ENCODE measurements at regions not wholly inside any gene's neighbourhood (a gene's known extent, or its start where the extent isn't known, plus 50 kb on each side); places are given as distances from the start of the nearest gene placed in this dataset.
"Not testable (repeated sequence)": the region's sequence is repeated elsewhere in the genome, so short reads cannot be mapped to it uniquely, and the experiment has no call there.

- DNase-seq: no peak
These were observed 151.7 kb upstream of the ADCY2 start for GRCh38 chr5:7244208-7244607.

GRCh38 chr5:7245121-7245651, 150.8 kb upstream of the ADCY2 start:
- no peak for DNase-seq

DNA sequence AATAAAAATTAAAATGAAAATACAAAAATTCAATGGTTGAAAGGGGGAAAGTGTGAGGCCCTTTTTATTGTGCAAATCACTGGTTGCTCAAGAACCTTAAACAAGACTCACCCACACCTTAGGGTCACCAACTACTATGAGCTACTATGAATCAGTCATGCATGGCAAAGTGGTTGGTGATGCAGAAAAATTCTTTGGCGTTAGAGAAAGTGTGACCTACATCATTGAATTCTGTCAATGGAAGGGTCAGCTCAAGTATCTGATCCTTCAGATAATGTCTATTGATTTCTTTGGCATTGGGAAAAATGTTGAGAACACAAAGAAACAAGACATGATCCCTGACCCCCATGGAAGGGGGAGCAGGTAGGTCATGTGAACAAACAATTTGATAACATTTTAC, 149.7 kb upstream of the ADCY2 start:
- DNase-seq: no peak

DNA sequence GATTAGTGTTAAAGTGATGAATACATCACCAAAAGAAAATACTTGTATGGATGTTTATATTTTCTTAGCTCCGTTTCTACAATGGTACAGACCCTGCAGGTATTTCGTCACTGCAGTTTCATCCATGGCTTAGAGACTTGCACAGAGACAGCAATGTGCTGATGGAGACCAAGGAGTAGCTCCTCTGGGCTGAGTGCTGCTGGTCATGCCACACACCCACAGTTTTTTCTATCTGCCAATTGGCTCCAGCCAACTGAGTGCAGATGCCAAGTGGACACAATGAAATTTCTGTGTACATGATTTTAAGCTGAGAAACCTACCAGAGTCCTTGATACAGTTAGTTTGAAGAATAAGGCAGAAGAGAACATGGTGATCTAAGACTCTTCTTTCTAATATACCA, 145.9 kb upstream of the ADCY2 start:
- no peak for DNase-seq

DNA sequence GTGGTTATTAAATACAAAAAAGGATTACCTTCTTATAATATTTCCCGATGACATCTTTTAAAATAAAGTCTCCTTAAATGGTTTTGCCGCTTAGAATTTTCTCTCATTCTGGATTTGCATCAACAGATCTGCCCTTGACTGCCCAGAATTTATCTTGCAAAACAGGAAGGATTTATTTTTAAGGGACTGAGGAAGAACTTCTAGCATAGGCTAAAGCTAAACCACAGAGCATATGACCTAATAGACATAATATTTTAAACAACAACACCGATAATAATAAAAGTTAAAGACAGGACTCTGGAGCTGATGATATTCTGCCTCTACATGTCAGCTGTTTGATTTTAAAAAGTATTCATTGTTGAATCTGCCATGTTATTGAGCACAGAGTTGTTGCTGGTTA, 145.3 kb upstream of the ADCY2 start:
- no peak for DNase-seq

DNA sequence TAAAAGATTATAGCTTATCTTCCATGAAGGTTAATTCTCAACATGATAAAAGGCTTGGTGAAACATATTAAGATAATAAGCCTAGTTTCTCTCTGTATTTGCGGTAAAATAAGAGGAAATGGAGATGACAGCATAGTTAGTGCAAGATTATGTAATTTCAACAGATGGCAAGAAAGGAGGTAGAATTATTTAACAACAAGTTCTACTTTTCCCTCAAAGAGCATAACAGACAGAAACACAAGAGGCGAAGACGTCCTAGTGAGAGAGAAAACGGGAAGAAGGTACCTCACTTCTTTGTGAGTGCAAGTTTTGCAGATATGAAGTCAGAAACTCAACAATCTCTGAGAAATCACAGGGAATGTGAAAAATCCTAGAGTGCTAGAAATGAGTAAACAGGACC, 144.8 kb upstream of the ADCY2 start:
- DNase-seq: no peak

GRCh38 chr5:7261049-7261448, 134.9 kb upstream of the ADCY2 start:
- no peak for DNase-seq

DNA sequence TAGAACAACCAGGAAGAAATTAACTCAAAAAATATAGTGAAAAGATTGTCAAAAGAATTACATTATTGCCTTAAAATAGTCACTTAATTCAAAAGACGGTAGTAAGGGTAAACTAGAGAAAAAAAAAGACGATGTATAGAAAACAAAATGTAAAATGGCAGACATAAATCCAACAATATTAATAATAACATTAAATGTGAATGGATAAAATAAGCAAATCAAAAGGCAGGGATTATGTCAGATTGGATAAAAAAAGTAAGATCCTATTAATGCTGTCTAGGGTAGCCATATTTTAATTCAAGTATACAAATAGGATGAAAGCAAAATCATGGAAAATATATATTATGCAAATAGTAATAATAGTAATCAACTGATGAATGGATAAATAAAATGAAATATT, 134.0 kb upstream of the ADCY2 start:
- no peak for DNase-seq

DNA sequence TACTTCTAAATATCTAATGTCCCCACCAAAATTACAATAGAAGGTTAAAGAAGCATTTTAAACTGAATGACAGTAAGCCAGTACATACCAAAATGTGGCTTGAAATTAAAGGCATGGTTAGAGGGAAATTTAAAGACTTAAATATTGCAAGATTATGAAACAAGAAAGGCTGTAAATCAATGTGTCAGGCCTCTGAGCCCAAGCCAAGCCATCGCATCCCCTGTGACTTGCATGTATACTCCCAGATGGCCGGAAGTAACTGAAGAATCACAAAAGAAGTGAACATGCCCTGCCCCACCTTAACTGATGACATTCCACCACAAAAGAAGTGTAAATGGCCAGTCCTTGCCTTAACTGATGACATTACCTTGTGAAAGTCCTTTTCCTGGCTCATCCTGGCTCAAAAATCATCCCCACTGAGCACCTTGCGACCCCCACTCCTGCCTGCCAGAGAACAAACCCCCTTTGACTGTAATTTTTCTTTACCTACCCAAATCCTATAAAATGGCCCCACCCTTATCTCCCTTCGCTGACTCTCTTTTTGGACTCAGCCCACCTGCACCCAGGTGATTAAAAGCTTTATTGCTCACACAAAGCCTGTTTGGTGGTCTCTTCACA, 132.4 kb upstream of the ADCY2 start:
- DNase-seq: not testable (repeated sequence)

DNA sequence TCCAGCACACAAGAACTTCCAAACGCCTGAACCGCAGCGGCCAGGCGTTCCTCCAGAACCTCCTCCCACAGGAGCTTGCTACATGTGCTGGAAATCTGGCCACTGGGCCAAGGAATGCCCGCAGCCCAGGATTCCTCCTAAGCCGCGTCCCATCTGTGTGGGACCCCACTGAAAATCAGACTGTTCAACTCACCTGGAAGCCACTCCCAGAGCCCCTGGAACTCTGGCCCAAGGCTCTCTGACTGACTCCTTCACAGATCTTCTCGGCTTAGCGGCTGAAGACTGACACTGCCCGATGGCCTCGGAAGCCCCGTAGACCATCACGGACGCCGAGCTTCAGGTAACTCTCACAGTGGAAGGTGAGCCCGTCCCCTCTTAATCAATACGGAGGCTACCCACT, 130.2 kb upstream of the ADCY2 start:
- DNase-seq: not testable (repeated sequence)

- not testable (repeated sequence) for DNase-seq
These were observed 127.2 kb upstream of the ADCY2 start for GRCh38 chr5:7268722-7269121.

DNA sequence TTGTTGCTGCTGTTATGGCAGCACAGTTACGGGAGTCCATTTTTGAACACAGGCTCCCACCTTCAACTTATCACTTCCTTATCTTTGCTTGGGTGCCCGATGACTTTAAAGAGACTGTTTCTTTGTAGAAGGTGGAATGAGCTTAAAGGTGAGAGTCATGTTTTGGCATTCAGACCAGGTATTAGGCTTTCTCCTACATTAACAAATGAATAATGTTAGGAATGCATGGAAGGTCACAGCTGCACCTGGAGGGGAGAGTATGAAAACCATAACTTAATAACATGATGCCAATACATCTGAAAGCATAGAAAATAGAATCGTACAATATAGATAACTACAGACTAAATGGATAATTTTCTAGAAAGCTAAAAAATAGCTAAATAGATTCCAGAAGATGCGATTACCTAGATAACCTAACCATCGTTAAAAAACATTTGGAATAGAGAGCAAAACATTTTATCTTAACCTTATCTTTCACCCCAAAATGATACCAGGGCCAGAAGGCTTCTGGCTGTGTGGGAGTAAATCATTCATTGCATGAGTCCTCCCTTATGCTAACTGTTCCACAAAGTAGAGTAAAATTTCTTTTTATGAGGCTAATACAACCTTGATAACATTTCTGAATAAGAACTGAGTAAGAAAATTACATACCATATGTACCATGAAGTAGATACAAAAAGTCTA, 126.2 kb upstream of the ADCY2 start:
- DNase-seq: no peak

GRCh38 chr5:7271435-7272084, 124.4 kb upstream of the ADCY2 start:
- no peak for DNase-seq

DNA sequence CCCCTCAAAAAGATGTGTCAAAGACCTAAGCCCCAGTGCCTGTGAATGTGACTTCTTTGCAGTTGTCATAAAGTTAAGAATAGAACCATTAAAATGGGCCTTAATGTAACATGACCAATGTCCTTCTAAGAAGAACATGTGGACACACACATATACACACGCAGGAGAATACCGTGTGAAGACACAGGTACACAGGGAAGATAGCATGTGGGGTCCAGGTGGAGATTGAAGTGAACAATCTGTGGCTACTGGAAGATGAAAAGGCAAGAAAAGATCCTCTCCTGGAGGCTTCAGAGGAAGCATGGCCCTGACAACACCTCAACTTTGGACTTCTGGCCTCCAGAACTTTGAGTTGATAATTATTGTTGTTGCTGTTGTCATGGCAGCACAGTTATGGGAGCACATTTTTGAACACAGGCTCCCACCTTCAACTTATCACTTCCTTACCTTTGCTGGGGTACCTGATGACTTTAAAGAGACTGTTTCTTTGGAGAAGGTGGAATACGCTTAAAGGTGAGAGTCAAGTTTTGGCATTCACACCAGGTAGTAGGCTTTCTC, 123.5 kb upstream of the ADCY2 start:
- DNase-seq: no peak

DNA sequence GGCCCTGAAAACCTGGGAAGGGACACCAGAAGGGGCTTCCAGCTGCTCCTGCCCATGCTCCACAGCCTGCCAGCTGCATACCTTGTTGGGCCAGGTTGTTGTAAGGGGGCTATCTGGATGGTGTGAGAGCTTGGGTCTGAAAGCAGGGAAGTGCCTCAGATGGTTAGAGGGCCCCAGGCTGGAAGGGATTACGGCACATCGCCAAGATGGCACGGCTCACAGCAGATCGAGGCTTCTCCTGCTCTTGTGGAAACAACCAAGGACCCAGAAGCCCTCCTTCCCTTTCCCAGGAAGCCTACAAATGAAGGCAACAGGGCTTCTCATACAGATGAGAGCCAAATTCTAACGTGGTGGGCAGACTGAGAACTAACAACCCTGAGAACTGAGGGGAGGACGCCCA, 121.7 kb upstream of the ADCY2 start:
- no peak for DNase-seq

DNA sequence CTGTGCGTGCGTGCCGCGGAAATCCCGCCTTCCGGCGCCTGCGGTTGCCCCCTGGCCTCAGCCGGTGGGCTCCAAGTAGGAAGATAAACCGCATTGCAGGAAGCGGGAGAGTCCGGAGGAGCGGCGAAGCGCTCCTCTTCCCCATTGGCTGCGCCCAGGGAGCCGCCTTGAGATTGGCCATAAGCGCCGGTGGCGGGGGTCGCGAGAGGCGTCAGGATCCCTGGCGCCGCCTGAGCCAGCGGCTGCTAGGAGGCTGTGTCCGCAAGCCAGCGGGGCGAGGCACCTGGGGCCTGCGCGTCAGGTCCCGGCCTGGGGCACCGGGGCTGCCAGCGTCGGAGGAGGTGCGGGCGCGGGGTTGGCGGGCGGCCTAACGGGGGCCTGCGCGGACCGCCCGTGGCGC, 106.3 kb upstream of the ADCY2 start:
- not testable (repeated sequence) for DNase-seq

DNA sequence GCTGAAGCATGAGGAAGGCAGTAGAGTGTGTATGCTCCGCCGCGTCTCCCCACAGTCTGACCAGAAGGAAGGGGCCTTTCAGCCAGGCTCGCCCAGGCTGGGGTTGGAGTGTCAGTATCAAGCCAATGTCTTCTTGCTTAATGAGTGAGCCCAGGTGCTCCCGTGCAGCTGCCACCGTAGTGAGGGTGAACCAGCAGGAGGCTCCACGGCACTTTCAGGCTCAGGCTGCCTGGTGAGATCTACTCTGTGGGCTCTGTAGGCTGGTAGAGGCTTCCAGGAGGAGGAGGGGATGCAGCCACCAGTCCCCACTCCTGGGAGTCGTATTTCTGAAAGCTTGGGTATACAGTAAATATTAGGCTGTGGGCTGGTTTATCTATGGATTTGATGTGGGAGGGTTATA, 98.1 kb upstream of the ADCY2 start:
- not testable (repeated sequence) for DNase-seq

DNA sequence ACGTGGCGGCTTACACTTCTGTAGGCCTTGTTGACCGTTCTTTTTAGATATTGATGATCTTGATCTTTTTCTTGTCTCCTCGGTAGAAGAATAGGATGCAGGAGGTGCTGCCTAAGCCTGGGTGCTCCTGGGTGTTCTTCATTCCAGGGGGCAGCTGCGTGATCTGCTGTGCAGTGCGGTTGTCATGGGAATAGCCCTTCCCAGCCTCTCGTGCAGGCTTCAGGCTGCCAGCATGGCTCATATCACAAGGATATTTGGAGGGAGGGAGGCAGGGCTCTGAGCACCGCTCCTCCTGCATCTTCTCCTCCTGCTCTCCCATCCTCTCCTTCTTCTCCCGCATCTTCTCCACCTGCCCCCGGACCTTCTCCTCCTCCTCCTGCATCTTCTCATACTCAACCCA, 96.2 kb upstream of the ADCY2 start:
- not testable (repeated sequence) for DNase-seq

GRCh38 chr5:7305000-7305674, 90.8 kb upstream of the ADCY2 start:
- DNase-seq: not testable (repeated sequence)

- DNase-seq: not testable (repeated sequence)
These were observed 89.4 kb upstream of the ADCY2 start for GRCh38 chr5:7306556-7306955.

- not testable (repeated sequence) for DNase-seq
These were observed 88.2 kb upstream of the ADCY2 start for GRCh38 chr5:7307709-7308108.

- not testable (repeated sequence) for DNase-seq
These were observed 86.2 kb upstream of the ADCY2 start for GRCh38 chr5:7309715-7310114.

DNA sequence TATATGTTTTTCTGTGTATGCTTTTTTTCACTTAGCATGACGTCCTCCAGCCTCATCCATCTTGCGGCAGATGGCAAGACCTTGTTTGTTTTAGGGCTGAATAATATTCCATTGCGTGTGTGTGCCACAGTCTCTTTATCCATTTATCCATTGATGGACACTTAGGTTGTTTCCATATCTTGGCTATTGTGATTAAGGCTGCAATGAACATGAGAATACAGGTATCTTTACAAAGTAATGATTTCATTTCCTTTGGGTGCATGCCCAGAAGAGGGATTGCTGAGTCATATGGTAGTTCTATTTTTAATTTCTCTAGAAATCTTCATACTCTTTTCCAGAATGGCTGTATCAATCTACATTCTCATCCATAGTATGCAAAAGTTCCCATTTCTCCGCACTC, 85.3 kb upstream of the ADCY2 start:
- DNase-seq: not testable (repeated sequence)
